Left lobe of liver (tissue), 2 donors: ENCODE measurements at regions not wholly inside any gene's neighbourhood (a gene's known extent, or its start where the extent isn't known, plus 50 kb on each side); places are given as distances from the start of the nearest gene placed in this dataset.

Source experiments
- ATAC-seq: fragments of 200-7000 bp; cut with Tn5 transposase; one replicate; pipeline ENCODE4 v1.9.1; 2020; ENCODE audit warnings: mild to moderate bottlenecking, moderate library complexity
- DNase-seq: peaks from one replicate; pipeline ENCODE4 v3.0.0-alpha.2; 2020; ENCODE audit warnings: low spot score
- donor health status: DM: no; HTN: no; CAD: no; lungs with moderate emphysema.
- donor health status: DM: no; HTN: yes; CAD: no.

- DNase-seq (no peak), ATAC-seq (no peak)
These were observed 979.1 kb downstream of the MCTP2 start for GRCh38 chr15:95210436-95210981.

DNA sequence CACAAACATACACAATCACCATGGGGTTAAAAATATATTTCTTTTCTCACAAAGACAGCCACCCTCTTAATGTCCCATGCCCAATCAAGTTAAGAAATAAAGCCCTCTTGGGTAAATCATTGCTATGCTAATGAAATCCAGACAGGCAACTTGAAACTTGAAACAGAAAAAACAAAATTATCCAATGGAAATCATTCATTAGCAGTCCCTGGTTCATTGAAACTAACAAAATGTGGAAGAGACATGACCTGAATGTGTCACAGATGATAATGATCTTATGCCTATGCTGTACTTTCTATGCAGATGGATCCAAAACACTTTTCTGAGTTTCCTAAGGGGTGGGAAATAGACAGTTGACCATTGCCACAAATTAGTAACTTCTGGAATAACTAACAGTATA is 983.7 kb downstream of the MCTP2 start:
- no peak for DNase-seq
- ATAC-seq, result no peak

GRCh38 chr15:95226835-95227234 is 995.5 kb downstream of the MCTP2 start:
- DNase-seq (no peak), ATAC-seq (no peak)

- DNase-seq (no peak), ATAC-seq (no peak)
These were observed 995.9 kb downstream of the MCTP2 start for GRCh38 chr15:95227235-95227634.

DNA sequence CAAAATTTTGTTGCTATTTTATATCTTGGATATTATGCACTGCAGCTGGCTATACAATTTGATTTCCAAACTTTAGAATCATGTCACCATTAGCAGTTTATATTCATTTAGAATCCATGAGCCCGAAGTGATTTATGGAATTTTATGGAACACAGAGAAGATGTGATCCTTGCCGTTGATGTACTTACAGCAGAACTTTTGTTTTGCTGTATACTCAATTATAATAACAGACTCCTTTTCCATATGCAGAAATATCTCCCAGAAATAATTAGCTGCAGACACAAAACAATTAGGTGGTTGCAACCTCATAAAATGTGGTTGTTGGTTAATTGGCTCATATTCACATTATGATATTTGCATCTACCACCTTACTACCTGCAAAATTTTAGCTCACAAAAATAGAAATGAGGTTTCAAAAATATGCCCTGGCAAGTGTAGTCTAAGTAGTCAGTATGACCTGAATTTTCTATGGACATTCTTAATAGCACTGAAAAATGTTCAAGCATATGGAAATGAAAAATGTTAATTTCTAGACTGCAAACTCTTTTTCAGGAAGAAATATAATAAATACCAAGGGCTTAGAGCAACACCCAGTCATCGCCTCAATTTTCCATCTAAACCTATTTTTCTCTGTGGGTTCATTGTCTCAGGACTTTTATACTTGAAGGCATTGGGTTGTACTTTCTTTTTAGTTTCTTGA is 997.6 kb downstream of the MCTP2 start:
- DNase-seq, result no peak
- no peak for ATAC-seq

DNA sequence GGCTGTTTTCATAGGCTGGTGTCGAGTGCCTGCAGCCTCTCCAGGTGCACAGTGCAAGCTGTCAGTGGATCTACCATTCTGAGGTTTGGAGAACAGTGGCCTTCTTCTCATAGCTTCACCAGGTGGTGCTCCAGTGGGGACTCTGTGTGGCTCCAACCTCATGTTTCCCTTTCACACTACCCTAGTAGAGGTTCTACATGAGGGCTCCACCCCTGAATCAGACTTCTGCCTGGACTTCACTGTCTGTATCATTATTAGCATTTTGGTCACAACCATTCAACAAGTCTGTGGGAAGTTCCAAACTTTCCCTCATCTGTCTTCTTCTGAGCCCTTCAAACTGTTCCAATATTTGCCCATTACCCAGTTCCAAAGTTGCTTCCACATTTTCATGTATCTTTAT is 1003.7 kb downstream of the MCTP2 start:
- ATAC-seq (no peak), DNase-seq (no peak)

- ATAC-seq, result no peak
- DNase-seq, result no peak
These were observed 1016.0 kb downstream of the MCTP2 start for GRCh38 chr15:95247071-95247984.

- no peak for DNase-seq
- ATAC-seq, result no peak
These were observed 1018.2 kb downstream of the MCTP2 start for GRCh38 chr15:95249524-95249923.

- no peak for ATAC-seq
- no peak for DNase-seq
These were observed 1021.0 kb downstream of the MCTP2 start for GRCh38 chr15:95252404-95252803.

DNA sequence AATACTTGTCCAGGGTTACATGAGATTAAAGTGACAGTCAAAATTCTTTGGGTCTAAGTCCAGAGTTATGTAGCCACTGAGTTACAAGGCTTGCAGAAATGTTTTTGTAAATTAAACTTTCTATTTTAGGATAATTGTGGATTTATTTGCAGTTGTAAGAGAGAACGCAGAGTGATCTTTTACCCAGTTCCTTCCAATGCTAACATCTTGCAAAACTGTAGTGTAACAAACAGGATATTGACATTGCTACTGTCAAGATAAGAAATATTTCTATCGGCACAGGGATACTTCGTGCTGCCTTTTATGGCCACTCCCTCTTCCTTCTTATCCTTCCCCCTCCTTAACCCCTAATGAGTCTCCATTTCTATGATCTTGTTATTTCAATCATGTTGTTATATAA is 1022.9 kb downstream of the MCTP2 start:
- DNase-seq (no peak), ATAC-seq (peak; percentile 60)

DNA sequence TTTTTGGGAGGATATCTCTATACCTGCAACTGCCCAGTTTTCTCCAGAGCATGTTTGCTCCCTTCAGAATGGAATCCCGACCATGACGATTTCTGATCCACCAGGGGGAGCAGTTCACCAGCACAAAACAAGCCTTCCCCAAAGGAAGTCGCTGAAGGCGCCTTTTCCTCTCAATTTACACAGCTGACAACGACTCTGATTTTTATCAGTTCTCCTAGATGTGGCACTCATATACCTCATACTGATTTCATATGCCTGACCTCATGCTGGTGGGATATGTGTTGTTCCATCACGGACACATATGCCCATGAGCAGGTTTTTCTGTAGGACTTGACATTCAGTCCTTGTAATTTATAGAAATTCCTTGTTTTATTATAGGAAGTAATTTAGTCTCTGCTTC is 1028.2 kb downstream of the MCTP2 start:
- peak; percentile 61 for DNase-seq
- ATAC-seq, result peak; percentile 93

GRCh38 chr15:95259965-95260364 is 1028.6 kb downstream of the MCTP2 start:
- ATAC-seq (peak; percentile 13), DNase-seq (no peak)

GRCh38 chr15:95260856-95261255 is 1029.5 kb downstream of the MCTP2 start:
- ATAC-seq (no peak), DNase-seq (no peak)

- DNase-seq (no peak), ATAC-seq (no peak)
These were observed 1030.2 kb downstream of the MCTP2 start for GRCh38 chr15:95261546-95261945.

DNA sequence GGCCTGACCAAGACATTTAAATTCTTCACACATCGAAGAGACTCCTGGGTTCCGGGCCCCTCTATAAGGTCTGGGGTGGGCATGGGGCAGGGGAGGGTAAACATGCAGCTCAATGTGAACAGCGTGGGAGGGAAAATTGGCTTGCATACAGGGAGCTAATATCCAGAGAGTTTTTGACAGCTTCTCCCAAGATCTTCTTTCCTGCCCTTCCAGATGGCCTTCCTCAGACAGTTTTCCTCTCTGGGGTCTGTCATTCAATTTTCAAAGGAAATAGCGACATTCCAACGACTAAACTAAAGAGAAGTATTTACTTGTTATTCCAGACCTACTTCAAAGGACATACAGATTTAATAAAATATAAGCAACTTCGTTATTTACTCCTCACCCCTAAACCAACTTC is 1030.6 kb downstream of the MCTP2 start:
- DNase-seq, result no peak
- no peak for ATAC-seq

DNA sequence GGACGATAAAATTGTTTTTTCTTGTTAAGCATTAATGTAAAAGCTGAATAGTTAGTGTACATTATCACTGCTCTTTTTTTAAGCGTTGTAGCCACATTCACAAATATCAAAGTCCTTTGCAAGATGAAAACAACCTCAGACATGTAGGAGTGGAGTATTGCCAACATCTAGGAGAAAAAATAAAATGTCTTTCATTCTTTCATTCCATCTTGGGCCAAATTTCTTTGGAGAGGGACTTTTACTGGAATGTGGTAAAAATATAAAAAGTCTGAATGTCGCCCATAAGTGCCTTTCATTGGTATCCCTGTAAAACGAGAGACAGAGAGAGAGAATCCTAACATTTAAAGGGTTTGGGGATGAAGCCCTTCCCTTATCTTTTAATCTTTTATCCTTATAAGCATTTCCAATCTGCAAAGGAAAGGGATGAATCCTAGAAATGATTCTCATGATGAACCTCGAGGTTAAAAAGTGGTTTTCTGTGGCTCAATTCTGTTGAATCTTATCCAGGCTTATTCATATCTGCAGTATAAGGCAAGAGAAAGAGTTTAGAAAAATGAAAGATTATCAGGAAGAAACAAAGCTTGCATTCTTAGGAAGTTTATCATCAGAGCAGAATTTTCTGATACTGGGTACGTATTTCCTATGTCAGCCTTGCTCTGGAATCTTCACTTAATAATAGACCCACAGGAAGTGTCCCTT is 1031.7 kb downstream of the MCTP2 start:
- DNase-seq (no peak), ATAC-seq (no peak)

- no peak for ATAC-seq
- DNase-seq, result no peak
These were observed 1032.4 kb downstream of the MCTP2 start for GRCh38 chr15:95263751-95264150.

DNA sequence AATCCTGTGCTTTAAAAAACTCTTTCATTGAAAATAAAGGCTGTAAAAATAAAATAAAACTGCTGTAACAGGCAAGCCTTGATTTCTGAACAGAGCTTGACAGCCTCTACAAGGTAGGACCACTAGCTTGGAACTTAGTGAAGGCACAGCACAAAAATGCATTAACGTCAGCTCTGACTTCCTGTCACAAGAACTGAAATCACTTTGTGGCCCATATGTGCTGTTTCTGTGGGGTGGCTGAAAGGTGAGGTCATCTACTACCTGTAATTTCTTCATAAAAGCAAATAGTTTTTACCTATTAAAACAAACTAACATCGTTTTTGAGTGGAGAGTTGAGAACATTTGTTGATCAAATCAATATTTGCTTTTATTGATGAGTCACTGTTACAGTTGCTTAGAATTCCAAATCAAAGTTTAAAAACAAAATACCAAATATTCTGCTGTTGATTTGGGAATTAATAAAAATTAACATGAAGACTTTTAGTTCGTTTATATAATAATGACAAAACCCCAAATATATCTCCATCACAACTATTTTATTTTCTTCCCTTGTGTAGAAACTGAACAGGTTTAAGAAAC is 1034.1 kb downstream of the MCTP2 start:
- DNase-seq (no peak), ATAC-seq (no peak)

DNA sequence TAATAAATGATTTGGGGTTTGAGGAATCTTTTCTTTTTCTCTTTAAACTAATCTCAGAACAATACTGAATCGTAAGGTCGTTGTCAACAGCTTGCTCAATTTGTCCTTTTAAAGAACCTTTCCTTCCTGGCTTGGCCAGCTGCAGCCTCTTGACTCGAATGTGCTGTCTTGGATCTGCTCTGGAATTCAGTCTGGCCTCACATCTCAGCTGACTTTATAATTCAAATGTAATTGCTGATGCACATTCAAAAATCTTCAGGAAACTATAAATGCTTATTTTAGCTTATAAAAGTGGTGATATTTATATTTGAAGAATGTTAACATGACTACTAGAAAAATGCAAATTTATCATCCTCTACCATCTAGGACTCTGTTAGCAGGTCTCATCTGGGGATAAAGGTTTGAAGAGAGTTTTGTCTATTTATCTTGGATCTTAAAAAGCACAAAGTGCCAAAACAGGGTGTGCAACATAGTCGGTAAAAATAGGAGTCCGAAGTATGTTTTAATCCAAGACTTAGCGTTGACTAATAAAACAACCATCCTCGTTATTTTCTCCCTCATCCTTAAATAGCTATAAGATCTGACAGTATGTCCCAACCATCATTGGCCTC is 1035.2 kb downstream of the MCTP2 start:
- ATAC-seq (no peak), DNase-seq (no peak)

GRCh38 chr15:95267481-95267880 is 1036.1 kb downstream of the MCTP2 start:
- ATAC-seq (peak; percentile 72), DNase-seq (no peak)
